Osteocyte (in vitro differentiated cells): ENCODE measurements at regions not wholly inside any gene's neighbourhood (a gene's known extent, or its start where the extent isn't known, plus 50 kb on each side); places are given as distances from the start of the nearest gene placed in this dataset.
"Not testable (repeated sequence)": the region's sequence is repeated elsewhere in the genome, so short reads cannot be mapped to it uniquely, and the experiment has no call there.

Source experiments
- DNase-seq: peaks from one replicate; pipeline ENCODE4 v3.0.0; 2021; ENCODE audit warnings: mixed read lengths; ENCODE audit not compliant: unreplicated experiment; ENCODE audit errors: extremely low spot score
- H3K27ac Mint-ChIP-seq: one replicate; pipeline ENCODE4 v1.8.0; 2021; ENCODE audit warnings: mild to moderate bottlenecking, mixed read lengths; ENCODE audit not compliant: unreplicated experiment
- H3K27me3 Mint-ChIP-seq: one replicate; pipeline ENCODE4 v1.8.0; 2021; ENCODE audit warnings: mixed read lengths; ENCODE audit not compliant: unreplicated experiment
- H3K36me3 Mint-ChIP-seq: one replicate; pipeline ENCODE4 v1.8.0; 2021; ENCODE audit warnings: mixed read lengths; ENCODE audit not compliant: unreplicated experiment
- H3K4me1 Mint-ChIP-seq: one replicate; pipeline ENCODE4 v1.8.0; 2021; ENCODE audit warnings: mixed read lengths; ENCODE audit not compliant: unreplicated experiment
- H3K4me3 Mint-ChIP-seq: one replicate; pipeline ENCODE4 v1.8.0; 2021; ENCODE audit warnings: mild to moderate bottlenecking, moderate library complexity, mixed read lengths; ENCODE audit not compliant: unreplicated experiment
- H3K9me3 Mint-ChIP-seq: one replicate; pipeline ENCODE4 v1.8.0; 2021; ENCODE audit warnings: mixed read lengths; ENCODE audit not compliant: unreplicated experiment
- CTCF ChIP-seq: fragments of 200-600 bp; sonication (generic); IDR thresholded peaks from 2 replicates; pipeline ENCODE4 v1.5.0; 2021; ENCODE audit warnings: antibody characterized with exemption, mild to moderate bottlenecking, moderate library complexity

GRCh38 chr6:96410467-96410866 is 111.1 kb upstream of the UFL1 start:
- Mint-ChIP-seq H3K27ac (no peak overlapping the region), H3K4me3 (no peak overlapping the region), H3K36me3 (no peaks in the 10 kb centered on the region), H3K4me1 (no peaks in the 10 kb centered on the region), H3K27me3 (no peaks in the 10 kb centered on the region), H3K9me3 (no peaks in the 10 kb centered on the region)
- no peak for TF ChIP-seq CTCF
- DNase-seq = no peak

- TF ChIP-seq CTCF = no peak
- DNase-seq = no peak
- Mint-ChIP-seq H3K27me3 (no peaks in the 10 kb centered on the region), H3K9me3 (peaks cover 14% of the 10 kb centered on the region), H3K36me3 (no peaks in the 10 kb centered on the region), H3K27ac (no peak overlapping the region), H3K4me1 (no peaks in the 10 kb centered on the region), H3K4me3 (no peak overlapping the region)
Measured at GRCh38 chr6:96420294-96420693, 101.3 kb upstream of the UFL1 start.

- Mint-ChIP-seq H3K9me3 (peaks cover 25% of the 10 kb centered on the region), H3K4me1 (no peaks in the 10 kb centered on the region), H3K36me3 (no peaks in the 10 kb centered on the region), H3K27ac (no peak overlapping the region), H3K27me3 (no peaks in the 10 kb centered on the region), H3K4me3 (no peak overlapping the region)
- no peak for TF ChIP-seq CTCF
- DNase-seq = no peak
Measured at GRCh38 chr6:96433950-96434349, 87.7 kb upstream of the UFL1 start.

- no peaks in the 10 kb centered on the region for H3K4me1 Mint-ChIP-seq
- H3K36me3 Mint-ChIP-seq = no peaks in the 10 kb centered on the region
- no peak for DNase-seq
- no peaks in the 10 kb centered on the region for H3K27me3 Mint-ChIP-seq
- no peak for TF ChIP-seq CTCF
- H3K9me3 Mint-ChIP-seq = peaks cover 33% of the 10 kb centered on the region
- H3K4me3 Mint-ChIP-seq = no peak overlapping the region
- no peak overlapping the region for H3K27ac Mint-ChIP-seq
Measured at GRCh38 chr6:96436398-96436797, 85.2 kb upstream of the UFL1 start.

GRCh38 chr6:96437228-96437627 is 84.4 kb upstream of the UFL1 start:
- not testable (repeated sequence) for H3K36me3 Mint-ChIP-seq, H3K4me3 Mint-ChIP-seq, DNase-seq, H3K4me1 Mint-ChIP-seq, H3K27ac Mint-ChIP-seq, H3K27me3 Mint-ChIP-seq
- peaks cover 27% of the 10 kb centered on the region for H3K9me3 Mint-ChIP-seq
